ENCODE measurements at regions not wholly inside any gene's neighbourhood (a gene's known extent, or its start where the extent isn't known, plus 50 kb on each side); places are given as distances from the start of the nearest gene placed in this dataset.
"Not testable (repeated sequence)": the region's sequence is repeated elsewhere in the genome, so short reads cannot be mapped to it uniquely, and the experiment has no call there.

DNA sequence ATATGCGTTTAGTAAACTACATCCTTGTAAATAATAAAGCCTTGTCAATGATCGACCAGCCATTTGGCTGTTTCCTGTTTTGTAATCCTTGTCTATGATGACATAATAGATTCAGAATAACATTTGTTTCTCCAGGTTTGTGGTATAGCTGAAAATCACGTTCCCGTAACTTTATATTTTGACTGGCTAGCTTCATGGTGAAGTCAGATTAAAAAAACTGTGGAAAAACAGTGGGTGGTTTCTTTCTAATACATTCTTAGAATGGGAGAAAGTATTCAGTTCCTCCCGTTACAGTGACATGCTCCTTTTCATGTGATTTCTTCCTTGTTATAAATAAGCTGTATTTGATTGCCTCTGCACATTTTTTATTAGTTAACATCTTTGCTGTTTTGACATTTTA lies 366.9 kb downstream of the NYAP2 start:
- H3K9me3 Mint-ChIP-seq: no peaks in the 10 kb centered on the region
- no peaks in the 10 kb centered on the region for H3K27me3 Mint-ChIP-seq (ENCODE audit: low read depth)
- no peak overlapping the region for H3K27ac Mint-ChIP-seq
- no peaks in the 10 kb centered on the region for H3K36me3 Mint-ChIP-seq (ENCODE audit: low read depth)
- no peak overlapping the region for H3K4me3 Mint-ChIP-seq
- no peak for DNase-seq (ENCODE audit: low spot score)
- no peaks in the 10 kb centered on the region for H3K4me1 Mint-ChIP-seq (ENCODE audit: low read depth)

DNA sequence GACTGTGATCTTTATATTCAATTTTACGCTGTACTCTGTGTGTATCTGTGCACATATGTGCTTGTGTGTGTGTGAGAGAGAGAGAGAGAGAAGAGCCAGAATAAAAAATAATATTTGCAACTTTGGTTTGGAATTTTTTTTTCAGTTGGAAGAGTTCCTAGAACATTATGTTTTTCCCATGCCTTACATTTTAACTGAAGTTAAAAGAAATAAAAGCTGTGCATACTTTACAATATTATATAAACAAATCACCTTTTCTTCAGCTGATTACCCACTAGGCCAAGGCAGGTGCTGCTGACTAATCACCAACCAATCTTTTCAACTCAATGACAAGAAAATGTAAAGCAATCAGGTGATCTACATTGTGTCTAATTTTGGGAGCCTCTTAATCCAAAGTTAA lies 366.3 kb downstream of the NYAP2 start:
- Mint-ChIP-seq H3K27me3 (ENCODE audit: low read depth) (no peaks in the 10 kb centered on the region), H3K36me3 (ENCODE audit: low read depth) (no peaks in the 10 kb centered on the region)

GRCh38 chr2:225764346-225764745 lies 364.8 kb downstream of the NYAP2 start:
- Mint-ChIP-seq H3K4me3 (no peak overlapping the region), H3K9me3 (no peaks in the 10 kb centered on the region), H3K27me3 (ENCODE audit: low read depth) (no peaks in the 10 kb centered on the region), H3K4me1 (ENCODE audit: low read depth) (no peaks in the 10 kb centered on the region), H3K36me3 (ENCODE audit: low read depth) (no peaks in the 10 kb centered on the region), H3K27ac (no peak overlapping the region)
- DNase-seq (ENCODE audit: low spot score): no peak

More for the DNA sequence above, 366.3 kb downstream of the NYAP2 start:
- Mint-ChIP-seq H3K9me3 (no peaks in the 10 kb centered on the region), H3K4me3 (no peak overlapping the region), H3K27ac (no peak overlapping the region), H3K4me1 (ENCODE audit: low read depth) (no peaks in the 10 kb centered on the region)
- DNase-seq (ENCODE audit: low spot score): no peak

- H3K27ac Mint-ChIP-seq: no peak overlapping the region
These were observed 364.2 kb downstream of the NYAP2 start for GRCh38 chr2:225763711-225764110.

DNA sequence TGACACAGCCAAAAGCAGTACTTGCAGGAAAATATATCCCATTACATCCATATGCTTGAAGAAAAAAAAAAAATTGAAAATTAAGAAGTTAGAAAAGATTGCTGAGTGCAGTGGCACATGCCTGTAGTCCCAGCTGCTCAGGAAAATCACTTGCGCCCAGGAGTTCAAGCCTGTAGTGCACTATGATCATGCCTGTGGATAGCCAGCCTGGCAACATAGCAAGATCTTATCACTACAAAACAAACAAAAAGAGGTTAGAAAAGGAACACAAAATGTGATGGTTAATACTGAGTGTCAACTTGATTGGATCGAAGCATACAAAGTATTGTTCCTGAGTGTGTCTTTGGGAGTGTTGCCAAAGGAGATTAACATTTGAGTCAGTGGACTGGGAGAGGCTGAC lies 361.9 kb downstream of the NYAP2 start:
- no peak for DNase-seq (ENCODE audit: low spot score)
- Mint-ChIP-seq H3K36me3 (ENCODE audit: low read depth) (no peaks in the 10 kb centered on the region), H3K27me3 (ENCODE audit: low read depth) (no peaks in the 10 kb centered on the region), H3K27ac (no peak overlapping the region), H3K9me3 (no peaks in the 10 kb centered on the region), H3K4me3 (no peak overlapping the region), H3K4me1 (ENCODE audit: low read depth) (no peaks in the 10 kb centered on the region)

More at GRCh38 chr2:225763711-225764110, 364.2 kb downstream of the NYAP2 start:
- Mint-ChIP-seq H3K4me3 (no peak overlapping the region), H3K4me1 (ENCODE audit: low read depth) (no peaks in the 10 kb centered on the region), H3K36me3 (ENCODE audit: low read depth) (no peaks in the 10 kb centered on the region), H3K9me3 (no peaks in the 10 kb centered on the region), H3K27me3 (ENCODE audit: low read depth) (no peaks in the 10 kb centered on the region)
- DNase-seq (ENCODE audit: low spot score): no peak

- no peak overlapping the region for H3K4me3 Mint-ChIP-seq
- H3K36me3 Mint-ChIP-seq (ENCODE audit: low read depth): no peaks in the 10 kb centered on the region
- H3K9me3 Mint-ChIP-seq: no peaks in the 10 kb centered on the region
- H3K4me1 Mint-ChIP-seq (ENCODE audit: low read depth): no peaks in the 10 kb centered on the region
- no peak overlapping the region for H3K27ac Mint-ChIP-seq
- DNase-seq (ENCODE audit: low spot score): no peak
- no peaks in the 10 kb centered on the region for H3K27me3 Mint-ChIP-seq (ENCODE audit: low read depth)
These were observed 357.7 kb downstream of the NYAP2 start for GRCh38 chr2:225757248-225757647.

GRCh38 chr2:225756198-225756597 lies 356.7 kb downstream of the NYAP2 start:
- H3K9me3 Mint-ChIP-seq: no peaks in the 10 kb centered on the region
- no peak overlapping the region for H3K27ac Mint-ChIP-seq
- no peaks in the 10 kb centered on the region for H3K36me3 Mint-ChIP-seq (ENCODE audit: low read depth)
- H3K27me3 Mint-ChIP-seq (ENCODE audit: low read depth): no peaks in the 10 kb centered on the region
- no peak overlapping the region for H3K4me3 Mint-ChIP-seq
- no peaks in the 10 kb centered on the region for H3K4me1 Mint-ChIP-seq (ENCODE audit: low read depth)
- DNase-seq (ENCODE audit: low spot score): no peak

DNA sequence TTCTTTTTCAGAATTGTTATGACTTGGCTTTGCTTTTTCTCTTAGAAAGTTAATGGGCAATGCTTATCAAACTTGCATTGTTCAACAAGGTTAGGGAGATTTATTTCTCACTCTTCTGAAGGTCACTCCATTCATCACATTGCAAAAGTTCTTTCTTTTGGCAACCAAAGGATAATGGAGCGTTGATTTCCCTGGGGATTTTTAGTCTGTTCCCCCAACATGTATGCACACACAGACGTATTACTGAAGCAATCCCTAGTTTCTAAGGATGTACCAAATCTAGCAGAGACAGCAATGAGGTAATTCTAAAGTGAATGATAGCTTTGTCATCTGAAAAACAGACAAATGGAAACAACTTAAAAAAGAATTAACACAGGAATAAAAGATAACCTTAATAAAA lies 349.1 kb downstream of the NYAP2 start:
- no peak overlapping the region for H3K4me3 Mint-ChIP-seq
- no peaks in the 10 kb centered on the region for H3K27me3 Mint-ChIP-seq (ENCODE audit: low read depth)
- no peaks in the 10 kb centered on the region for H3K36me3 Mint-ChIP-seq (ENCODE audit: low read depth)
- no peaks in the 10 kb centered on the region for H3K4me1 Mint-ChIP-seq (ENCODE audit: low read depth)
- DNase-seq (ENCODE audit: low spot score): no peak
- H3K9me3 Mint-ChIP-seq: no peaks in the 10 kb centered on the region
- H3K27ac Mint-ChIP-seq: no peak overlapping the region

- not testable (repeated sequence) for H3K36me3 Mint-ChIP-seq (ENCODE audit: low read depth); H3K4me1 Mint-ChIP-seq (ENCODE audit: low read depth); H3K4me3 Mint-ChIP-seq; H3K9me3 Mint-ChIP-seq; H3K27me3 Mint-ChIP-seq (ENCODE audit: low read depth); DNase-seq (ENCODE audit: low spot score); H3K27ac Mint-ChIP-seq
These were observed 344.5 kb downstream of the NYAP2 start for GRCh38 chr2:225743996-225744395.

GRCh38 chr2:225742487-225742886 lies 343.0 kb downstream of the NYAP2 start:
- H3K27me3 Mint-ChIP-seq (ENCODE audit: low read depth): no peaks in the 10 kb centered on the region
- no peaks in the 10 kb centered on the region for H3K36me3 Mint-ChIP-seq (ENCODE audit: low read depth)
- no peak for DNase-seq (ENCODE audit: low spot score)
- H3K4me1 Mint-ChIP-seq (ENCODE audit: low read depth): no peaks in the 10 kb centered on the region
- no peak overlapping the region for H3K4me3 Mint-ChIP-seq
- no peak overlapping the region for H3K27ac Mint-ChIP-seq
- no peaks in the 10 kb centered on the region for H3K9me3 Mint-ChIP-seq

GRCh38 chr2:225740086-225740485 lies 340.6 kb downstream of the NYAP2 start:
- no peaks in the 10 kb centered on the region for H3K27me3 Mint-ChIP-seq (ENCODE audit: low read depth)
- DNase-seq (ENCODE audit: low spot score): no peak
- H3K4me3 Mint-ChIP-seq: no peak overlapping the region
- H3K4me1 Mint-ChIP-seq (ENCODE audit: low read depth): no peaks in the 10 kb centered on the region
- no peaks in the 10 kb centered on the region for H3K36me3 Mint-ChIP-seq (ENCODE audit: low read depth)
- no peak overlapping the region for H3K27ac Mint-ChIP-seq
- H3K9me3 Mint-ChIP-seq: no peaks in the 10 kb centered on the region

DNA sequence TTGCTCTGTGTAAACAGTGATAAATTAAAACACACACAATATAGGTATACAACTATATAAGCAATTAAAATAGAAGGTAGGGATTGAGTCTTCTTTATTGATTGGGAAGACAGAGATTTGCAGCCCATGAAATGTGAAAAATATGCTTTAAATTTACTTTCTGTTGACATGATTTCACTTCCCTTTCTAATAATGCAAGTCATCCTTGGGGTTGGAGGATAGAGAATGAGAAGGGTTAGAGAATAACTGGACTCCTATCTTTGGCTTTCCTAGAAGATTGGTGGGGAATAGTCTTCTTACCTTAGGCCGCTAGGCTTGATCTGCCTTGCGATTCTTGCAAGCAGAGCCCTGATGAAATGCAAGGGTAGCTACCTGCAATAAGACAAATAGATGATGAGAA lies 339.8 kb downstream of the NYAP2 start:
- Mint-ChIP-seq H3K36me3 (ENCODE audit: low read depth) (no peaks in the 10 kb centered on the region), H3K9me3 (no peaks in the 10 kb centered on the region)

GRCh38 chr2:225738735-225739134 lies 339.2 kb downstream of the NYAP2 start:
- DNase-seq (ENCODE audit: low spot score): no peak
- Mint-ChIP-seq H3K4me1 (ENCODE audit: low read depth) (no peaks in the 10 kb centered on the region), H3K4me3 (no peak overlapping the region), H3K36me3 (ENCODE audit: low read depth) (no peaks in the 10 kb centered on the region), H3K9me3 (no peaks in the 10 kb centered on the region), H3K27ac (no peak overlapping the region), H3K27me3 (ENCODE audit: low read depth) (no peaks in the 10 kb centered on the region)

More for the DNA sequence above, 339.8 kb downstream of the NYAP2 start:
- no peak for DNase-seq (ENCODE audit: low spot score)
- no peaks in the 10 kb centered on the region for H3K4me1 Mint-ChIP-seq (ENCODE audit: low read depth)
- H3K4me3 Mint-ChIP-seq: no peak overlapping the region
- H3K27ac Mint-ChIP-seq: no peak overlapping the region
- H3K27me3 Mint-ChIP-seq (ENCODE audit: low read depth): no peaks in the 10 kb centered on the region

GRCh38 chr2:225737556-225737955 lies 338.0 kb downstream of the NYAP2 start:
- no peak overlapping the region for H3K27ac Mint-ChIP-seq
- no peaks in the 10 kb centered on the region for H3K27me3 Mint-ChIP-seq (ENCODE audit: low read depth)
- no peaks in the 10 kb centered on the region for H3K36me3 Mint-ChIP-seq (ENCODE audit: low read depth)
- H3K4me1 Mint-ChIP-seq (ENCODE audit: low read depth): no peaks in the 10 kb centered on the region
- no peak for DNase-seq (ENCODE audit: low spot score)
- no peak overlapping the region for H3K4me3 Mint-ChIP-seq
- no peaks in the 10 kb centered on the region for H3K9me3 Mint-ChIP-seq

- Mint-ChIP-seq H3K4me3 (no peak overlapping the region), H3K4me1 (ENCODE audit: low read depth) (no peaks in the 10 kb centered on the region), H3K36me3 (ENCODE audit: low read depth) (no peaks in the 10 kb centered on the region), H3K9me3 (no peaks in the 10 kb centered on the region), H3K27ac (no peak overlapping the region), H3K27me3 (ENCODE audit: low read depth) (no peaks in the 10 kb centered on the region)
- DNase-seq (ENCODE audit: low spot score): no peak
These were observed 336.3 kb downstream of the NYAP2 start for GRCh38 chr2:225735844-225736243.

Data from T-helper 2 cell treated with Interferon-gamma antibody and Interleukin-4, amounts not matched to agents 5 μg/mL and 100 μg/mL, for 36 hours (primary cell).